ENCODE measurements at regions not wholly inside any gene's neighbourhood (a gene's known extent, or its start where the extent isn't known, plus 50 kb on each side); places are given as distances from the start of the nearest gene placed in this dataset.

GRCh38 chr16:63467513-63467912 lies 1431.3 kb upstream of the CDH8 start:
- Histone ChIP-seq H3K27ac (no peak overlapping the region), H3K9me3 (ENCODE audit: low read depth, low read length) (no peaks in the 10 kb centered on the region), H3K4me3 (no peak overlapping the region), H3K36me3 (ENCODE audit: insufficient read depth, low read length) (no peaks in the 10 kb centered on the region), H3K9ac (ENCODE audit: insufficient read length) (no peak overlapping the region)
- TF ChIP-seq POLR2AphosphoS5 (IDR thresholded peaks at IDR 0.05; ENCODE audit: borderline replicate concordance, low read depth, low read length) (no peak), FOXP2 (optimal IDR thresholded peaks at IDR 0.05; ENCODE audit: control extremely low read depth, extremely low read length, insufficient read depth) (no peak), EZH2 (IDR thresholded peaks at IDR 0.05) (no peak)
- no peak for DNase-seq (ENCODE audit: low read depth, low spot score)

GRCh38 chr16:63462316-63462715 lies 1426.1 kb upstream of the CDH8 start:
- Histone ChIP-seq H3K9ac (ENCODE audit: insufficient read length) (no peak overlapping the region), H3K4me3 (no peak overlapping the region)
- TF ChIP-seq FOXP2 (optimal IDR thresholded peaks at IDR 0.05; ENCODE audit: control extremely low read depth, extremely low read length, insufficient read depth) (no peak), EZH2 (IDR thresholded peaks at IDR 0.05) (no peak), POLR2AphosphoS5 (IDR thresholded peaks at IDR 0.05; ENCODE audit: borderline replicate concordance, low read depth, low read length) (no peak)

GRCh38 chr16:63461248-63461841 lies 1425.1 kb upstream of the CDH8 start:
- no peaks in the 10 kb centered on the region for H3K36me3 ChIP-seq (ENCODE audit: insufficient read depth, low read length)
- DNase-seq (ENCODE audit: low read depth, low spot score), result peak; percentile 35
- H3K27ac ChIP-seq, result no peak overlapping the region
- no peak overlapping the region for H3K9ac ChIP-seq (ENCODE audit: insufficient read length)
- TF ChIP-seq POLR2AphosphoS5 (IDR thresholded peaks at IDR 0.05; ENCODE audit: borderline replicate concordance, low read depth, low read length), result no peak
- TF ChIP-seq FOXP2 (optimal IDR thresholded peaks at IDR 0.05; ENCODE audit: control extremely low read depth, extremely low read length, insufficient read depth), result no peak
- no peak for TF ChIP-seq EZH2 (IDR thresholded peaks at IDR 0.05)
- no peaks in the 10 kb centered on the region for H3K9me3 ChIP-seq (ENCODE audit: low read depth, low read length)
- no peak overlapping the region for H3K4me3 ChIP-seq

More at GRCh38 chr16:63462316-63462715, 1426.1 kb upstream of the CDH8 start:
- no peaks in the 10 kb centered on the region for H3K36me3 ChIP-seq (ENCODE audit: insufficient read depth, low read length)
- no peak for DNase-seq (ENCODE audit: low read depth, low spot score)
- H3K27ac ChIP-seq, result no peak overlapping the region
- no peaks in the 10 kb centered on the region for H3K9me3 ChIP-seq (ENCODE audit: low read depth, low read length)

GRCh38 chr16:63458846-63459245 lies 1422.6 kb upstream of the CDH8 start:
- H3K36me3 ChIP-seq (ENCODE audit: insufficient read depth, low read length), result no peaks in the 10 kb centered on the region
- DNase-seq (ENCODE audit: low read depth, low spot score), result no peak

GRCh38 chr16:63457869-63458268 lies 1421.6 kb upstream of the CDH8 start:
- Histone ChIP-seq H3K9ac (ENCODE audit: insufficient read length) (no peak overlapping the region), H3K4me3 (no peak overlapping the region), H3K36me3 (ENCODE audit: insufficient read depth, low read length) (no peaks in the 10 kb centered on the region), H3K9me3 (ENCODE audit: low read depth, low read length) (no peaks in the 10 kb centered on the region), H3K27ac (no peak overlapping the region)
- no peak for DNase-seq (ENCODE audit: low read depth, low spot score)
- no peak for TF ChIP-seq POLR2AphosphoS5 (IDR thresholded peaks at IDR 0.05; ENCODE audit: borderline replicate concordance, low read depth, low read length)
- no peak for TF ChIP-seq EZH2 (IDR thresholded peaks at IDR 0.05)
- TF ChIP-seq FOXP2 (optimal IDR thresholded peaks at IDR 0.05; ENCODE audit: control extremely low read depth, extremely low read length, insufficient read depth), result no peak

More at GRCh38 chr16:63458846-63459245, 1422.6 kb upstream of the CDH8 start:
- Histone ChIP-seq H3K4me3 (no peak overlapping the region), H3K9ac (ENCODE audit: insufficient read length) (no peak overlapping the region), H3K27ac (no peak overlapping the region), H3K9me3 (ENCODE audit: low read depth, low read length) (no peaks in the 10 kb centered on the region)
- TF ChIP-seq EZH2 (IDR thresholded peaks at IDR 0.05) (no peak), FOXP2 (optimal IDR thresholded peaks at IDR 0.05; ENCODE audit: control extremely low read depth, extremely low read length, insufficient read depth) (no peak), POLR2AphosphoS5 (IDR thresholded peaks at IDR 0.05; ENCODE audit: borderline replicate concordance, low read depth, low read length) (no peak)

- Histone ChIP-seq H3K27ac (no peak overlapping the region), H3K4me3 (no peak overlapping the region), H3K36me3 (ENCODE audit: insufficient read depth, low read length) (no peaks in the 10 kb centered on the region), H3K9me3 (ENCODE audit: low read depth, low read length) (no peaks in the 10 kb centered on the region), H3K9ac (ENCODE audit: insufficient read length) (no peak overlapping the region)
- TF ChIP-seq EZH2 (IDR thresholded peaks at IDR 0.05) (no peak), FOXP2 (optimal IDR thresholded peaks at IDR 0.05; ENCODE audit: control extremely low read depth, extremely low read length, insufficient read depth) (no peak), POLR2AphosphoS5 (IDR thresholded peaks at IDR 0.05; ENCODE audit: borderline replicate concordance, low read depth, low read length) (no peak)
- no peak for DNase-seq (ENCODE audit: low read depth, low spot score)
Observed at GRCh38 chr16:63453261-63453660, 1417.0 kb upstream of the CDH8 start.

- H3K9ac ChIP-seq (ENCODE audit: insufficient read length), result no peak overlapping the region
- H3K27ac ChIP-seq, result no peak overlapping the region
- H3K4me3 ChIP-seq, result no peak overlapping the region
- no peak for DNase-seq (ENCODE audit: low read depth, low spot score)
- H3K36me3 ChIP-seq (ENCODE audit: insufficient read depth, low read length), result no peaks in the 10 kb centered on the region
- H3K9me3 ChIP-seq (ENCODE audit: low read depth, low read length), result no peaks in the 10 kb centered on the region
- TF ChIP-seq POLR2AphosphoS5 (IDR thresholded peaks at IDR 0.05; ENCODE audit: borderline replicate concordance, low read depth, low read length) (no peak), FOXP2 (optimal IDR thresholded peaks at IDR 0.05; ENCODE audit: control extremely low read depth, extremely low read length, insufficient read depth) (no peak), EZH2 (IDR thresholded peaks at IDR 0.05) (no peak)
Observed at GRCh38 chr16:63447121-63447520, 1410.9 kb upstream of the CDH8 start.

- Histone ChIP-seq H3K9me3 (ENCODE audit: low read depth, low read length) (no peaks in the 10 kb centered on the region), H3K4me3 (no peak overlapping the region), H3K36me3 (ENCODE audit: insufficient read depth, low read length) (no peaks in the 10 kb centered on the region), H3K27ac (no peak overlapping the region), H3K9ac (ENCODE audit: insufficient read length) (no peak overlapping the region)
- TF ChIP-seq POLR2AphosphoS5 (IDR thresholded peaks at IDR 0.05; ENCODE audit: borderline replicate concordance, low read depth, low read length), result no peak
- TF ChIP-seq FOXP2 (optimal IDR thresholded peaks at IDR 0.05; ENCODE audit: control extremely low read depth, extremely low read length, insufficient read depth), result no peak
- TF ChIP-seq EZH2 (IDR thresholded peaks at IDR 0.05), result no peak
- DNase-seq (ENCODE audit: low read depth, low spot score), result no peak
Observed at GRCh38 chr16:63442246-63442645, 1406.0 kb upstream of the CDH8 start.

All from SK-N-MC (cell line).